CD1c-positive myeloid dendritic cell (primary cell): ENCODE measurements at regions not wholly inside any gene's neighbourhood (a gene's known extent, or its start where the extent isn't known, plus 50 kb on each side); places are given as distances from the start of the nearest gene placed in this dataset.

Source experiments
- DNase-seq: peaks from one replicate; pipeline ENCODE4 v3.0.0-alpha.2; 2016; ENCODE audit errors: extremely low spot score

- no peak for DNase-seq
Measured at GRCh38 chr3:73706771-73707170, 82.0 kb upstream of the PDZRN3 start.

GRCh38 chr3:73705792-73706191 is 81.1 kb upstream of the PDZRN3 start:
- DNase-seq = no peak

- no peak for DNase-seq
Measured at GRCh38 chr3:73699327-73699726, 74.6 kb upstream of the PDZRN3 start.

- DNase-seq = no peak
Measured at GRCh38 chr3:73697020-73697419, 72.3 kb upstream of the PDZRN3 start.

- no peak for DNase-seq
Measured at GRCh38 chr3:73695841-73696240, 71.1 kb upstream of the PDZRN3 start.

- DNase-seq = no peak
Measured at GRCh38 chr3:73694983-73695757, 70.4 kb upstream of the PDZRN3 start.

- DNase-seq = no peak
Measured at GRCh38 chr3:73687106-73688004, 62.6 kb upstream of the PDZRN3 start.

- DNase-seq = no peak
Measured at GRCh38 chr3:73685061-73685460, 60.3 kb upstream of the PDZRN3 start.

- no peak for DNase-seq
Measured at GRCh38 chr3:73683706-73684105, 59.0 kb upstream of the PDZRN3 start.

- no peak for DNase-seq
Measured at GRCh38 chr3:73681610-73682009, 56.9 kb upstream of the PDZRN3 start.

- no peak for DNase-seq
Measured at GRCh38 chr3:73681198-73681597, 56.5 kb upstream of the PDZRN3 start.

- no peak for DNase-seq
Measured at GRCh38 chr3:73680391-73681095, 55.8 kb upstream of the PDZRN3 start.

GRCh38 chr3:73677336-73678024 is 52.7 kb upstream of the PDZRN3 start:
- DNase-seq = no peak
